DOHH2 (cell line): ENCODE measurements at regions not wholly inside any gene's neighbourhood (a gene's known extent, or its start where the extent isn't known, plus 50 kb on each side); places are given as distances from the start of the nearest gene placed in this dataset.

Experiments used
- CTCF ChIP-seq: fragments of 200-600 bp; sonication (generic); IDR thresholded peaks from one replicate; pipeline ENCODE4 v1.5.1; 2014; ENCODE audit warnings: antibody characterized with exemption, mild to moderate bottlenecking, low read depth, low read length; ENCODE audit not compliant: poor library complexity, severe bottlenecking
- EZH2phosphoT487 ChIP-seq: fragments of 200-600 bp; sonication (generic); IDR thresholded peaks from 2 replicates; pipeline ENCODE4 v1.6.1; 2017; ENCODE audit warnings: borderline replicate concordance, mild to moderate bottlenecking, antibody characterized with exemption, low read length, moderate library complexity, mixed read lengths

- TF ChIP-seq CTCF = no peak
- no peak for TF ChIP-seq EZH2phosphoT487
Observed at GRCh38 chr5:56412601-56413379, 179.7 kb upstream of the ANKRD55 start.
